KBM-7 (cell line): ENCODE measurements at regions not wholly inside any gene's neighbourhood (a gene's known extent, or its start where the extent isn't known, plus 50 kb on each side); places are given as distances from the start of the nearest gene placed in this dataset.
A peak's percentile ranks its signal among the peaks of the same experiment; 100 is the strongest.
"Not testable (repeated sequence)": the region's sequence is repeated elsewhere in the genome, so short reads cannot be mapped to it uniquely, and the experiment has no call there.

Experiments
- DNase-seq: peaks from one replicate; pipeline ENCODE4 v3.0.0-alpha.2; 2015
- in situ Hi-C: fragments of 300-500 bp; cut with MboI; formaldehyde crosslinking; loops from 2 replicates; pipeline ENCODE4 v1.14.3; 2020; ENCODE audit warnings: low sequenced_read_pairs, low pct_unique_long_range_greater_than_20kb, mixed read lengths

DNA sequence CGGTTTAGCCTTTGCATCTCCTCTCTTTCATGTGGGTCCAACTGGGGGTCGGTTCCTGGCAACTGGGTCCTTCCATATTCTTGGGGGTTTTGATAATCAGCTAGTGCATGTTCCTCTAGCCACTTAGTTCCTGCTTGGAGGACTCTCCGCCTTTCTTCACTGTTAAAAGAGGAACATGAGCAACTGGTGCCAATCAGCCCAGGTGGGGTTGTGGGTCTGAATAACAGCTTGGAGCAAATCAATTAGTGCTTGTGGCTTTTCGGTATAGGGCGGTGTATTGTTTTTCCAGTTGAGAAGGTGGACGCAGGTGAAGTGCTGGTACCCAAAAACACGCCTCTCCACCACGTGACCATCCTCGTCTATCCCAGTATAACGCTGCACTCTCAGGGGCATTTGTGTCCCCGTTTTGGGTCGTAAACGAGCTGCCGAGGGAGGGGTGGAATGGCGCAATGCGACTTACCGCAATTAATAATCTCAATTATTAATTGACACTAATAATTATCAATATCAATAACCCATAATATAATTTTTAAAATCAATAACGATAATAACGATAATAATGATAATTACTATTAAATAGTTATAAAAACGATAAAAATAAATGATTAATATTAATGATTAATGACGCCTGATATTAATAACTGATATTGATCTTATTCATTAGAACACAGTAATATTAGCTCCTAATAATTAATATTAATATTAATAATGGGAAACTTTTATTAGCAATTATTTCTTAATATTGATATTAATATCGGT is 51.9 kb upstream of the ALG1L2 start:
- in situ Hi-C loops, result not testable (repeated sequence)
- DNase-seq, result peak; percentile 63
